Fibroblast of lung (primary cell): ENCODE measurements at regions not wholly inside any gene's neighbourhood (a gene's known extent, or its start where the extent isn't known, plus 50 kb on each side); places are given as distances from the start of the nearest gene placed in this dataset.
A peak's percentile ranks its signal among the peaks of the same experiment; 100 is the strongest.

ENCODE experiments used
- DNase-seq, 2 donors: peaks; one replicate each; pipeline versions ENCODE4 v3.0.0 to v3.0.0-alpha.2; 2010; ENCODE audit warnings: low read depth in 2 of 2
- H2AFZ ChIP-seq: 2 replicates; pipeline ENCODE4 v1.5.1; 2012; ENCODE audit warnings: low read length, control low read depth, inconsistent platforms
- H3K27ac ChIP-seq: 2 replicates; pipeline ENCODE4 v1.5.1; 2011; ENCODE audit warnings: low read length, control low read depth; ENCODE audit not compliant: insufficient read depth
- H3K27me3 ChIP-seq: 2 replicates; pipeline ENCODE4 v1.5.1; 2011; ENCODE audit warnings: mild to moderate bottlenecking, low read length; ENCODE audit not compliant: control insufficient read depth, insufficient read depth
- H3K36me3 ChIP-seq: 2 replicates; pipeline ENCODE4 v1.5.1; 2011; ENCODE audit warnings: low read length; ENCODE audit not compliant: control insufficient read depth, insufficient read depth
- H3K4me1 ChIP-seq: 2 replicates; pipeline ENCODE4 v1.5.1; 2011; ENCODE audit warnings: low read length; ENCODE audit not compliant: control insufficient read depth, insufficient read depth; ENCODE audit errors: extremely low read depth
- H3K4me2 ChIP-seq: 2 replicates; pipeline ENCODE4 v1.5.1; 2011; ENCODE audit warnings: low read length, control low read depth; ENCODE audit not compliant: insufficient read depth; ENCODE audit errors: extremely low read depth
- H3K4me3 ChIP-seq, 4 experiments: fragments of 200-600 bp in 1 of 4; sonication (generic) in 1 of 4; replicated peaks in 1 of 4; 2 replicates each; pipeline ENCODE4 v1.5.1; 2011 to 2016; ENCODE audit warnings: low read length in 4 of 4, low read depth in 3 of 4, mild to moderate bottlenecking in 3 of 4, control low read depth in 2 of 4, inconsistent platforms in 1 of 4, mixed read lengths in 1 of 4; ENCODE audit not compliant: insufficient read depth in 1 of 4; ENCODE audit errors: control extremely low read depth in 1 of 4
- H3K79me2 ChIP-seq: 2 replicates; pipeline ENCODE4 v1.5.1; 2012; ENCODE audit warnings: mild to moderate bottlenecking, low read length, inconsistent platforms; ENCODE audit not compliant: control insufficient read depth, insufficient read depth
- H3K9ac ChIP-seq: 2 replicates; pipeline ENCODE4 v1.5.1; 2011; ENCODE audit warnings: mild to moderate bottlenecking, low read length, control low read depth; ENCODE audit not compliant: insufficient read depth
- H3K9me3 ChIP-seq: 2 replicates; pipeline ENCODE4 v1.5.1; 2012; ENCODE audit warnings: low read depth, low read length; ENCODE audit not compliant: control insufficient read depth, insufficient read depth
- H4K20me1 ChIP-seq: 2 replicates; pipeline ENCODE4 v1.5.1; 2011; ENCODE audit warnings: low read length; ENCODE audit not compliant: control insufficient read depth, insufficient read depth; ENCODE audit errors: extremely low read depth
- EZH2 ChIP-seq: IDR thresholded peaks from 2 replicates; pipeline ENCODE4 v1.5.1; 2012; ENCODE audit warnings: low read length, control low read depth, mild to moderate bottlenecking; ENCODE audit errors: missing control alignments
- TF ChIP-seq, protein P1 (sequence below), 2 donors: IDR thresholded peaks in 1 of 2; conservative IDR thresholded peaks in 1 of 2; 1 replicate in 1 of 2; 2 replicates in 1 of 2; pipeline ENCODE4 v1.5.1; 2011 to 2012; ENCODE audit warnings: low read length in 2 of 2, control low read depth in 1 of 2, inconsistent platforms in 1 of 2, low read depth in 1 of 2, mild to moderate bottlenecking in 1 of 2

DNA sequence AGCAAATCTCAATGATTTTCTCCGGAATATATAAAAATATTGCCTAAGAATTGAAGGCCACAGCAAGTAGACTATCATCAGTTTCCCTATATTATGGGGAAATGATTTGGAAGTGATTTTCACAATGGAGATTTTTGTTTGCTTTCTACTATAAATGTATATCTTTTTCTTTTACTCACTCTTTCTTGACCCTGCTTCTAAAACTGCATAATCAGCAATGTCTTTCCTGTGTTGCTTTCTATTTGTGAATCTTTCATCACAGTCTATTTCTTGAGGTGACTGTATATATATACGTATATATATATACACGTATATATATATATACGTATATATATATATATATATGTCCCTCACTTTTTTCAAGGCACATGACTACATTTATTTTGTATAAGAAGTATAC, 622.6 kb downstream of the DTWD2 start:
- no peak for TF ChIP-seq EZH2
- TF ChIP-seq, protein P1, sequence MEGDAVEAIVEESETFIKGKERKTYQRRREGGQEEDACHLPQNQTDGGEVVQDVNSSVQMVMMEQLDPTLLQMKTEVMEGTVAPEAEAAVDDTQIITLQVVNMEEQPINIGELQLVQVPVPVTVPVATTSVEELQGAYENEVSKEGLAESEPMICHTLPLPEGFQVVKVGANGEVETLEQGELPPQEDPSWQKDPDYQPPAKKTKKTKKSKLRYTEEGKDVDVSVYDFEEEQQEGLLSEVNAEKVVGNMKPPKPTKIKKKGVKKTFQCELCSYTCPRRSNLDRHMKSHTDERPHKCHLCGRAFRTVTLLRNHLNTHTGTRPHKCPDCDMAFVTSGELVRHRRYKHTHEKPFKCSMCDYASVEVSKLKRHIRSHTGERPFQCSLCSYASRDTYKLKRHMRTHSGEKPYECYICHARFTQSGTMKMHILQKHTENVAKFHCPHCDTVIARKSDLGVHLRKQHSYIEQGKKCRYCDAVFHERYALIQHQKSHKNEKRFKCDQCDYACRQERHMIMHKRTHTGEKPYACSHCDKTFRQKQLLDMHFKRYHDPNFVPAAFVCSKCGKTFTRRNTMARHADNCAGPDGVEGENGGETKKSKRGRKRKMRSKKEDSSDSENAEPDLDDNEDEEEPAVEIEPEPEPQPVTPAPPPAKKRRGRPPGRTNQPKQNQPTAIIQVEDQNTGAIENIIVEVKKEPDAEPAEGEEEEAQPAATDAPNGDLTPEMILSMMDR (conservative IDR thresholded peaks at IDR 0.05 in 1 of 2, IDR thresholded peaks at IDR 0.05 in 1 of 2; ENCODE audit: low read depth in 1 of 2, low read length in 2 of 2) = no peak

DNA sequence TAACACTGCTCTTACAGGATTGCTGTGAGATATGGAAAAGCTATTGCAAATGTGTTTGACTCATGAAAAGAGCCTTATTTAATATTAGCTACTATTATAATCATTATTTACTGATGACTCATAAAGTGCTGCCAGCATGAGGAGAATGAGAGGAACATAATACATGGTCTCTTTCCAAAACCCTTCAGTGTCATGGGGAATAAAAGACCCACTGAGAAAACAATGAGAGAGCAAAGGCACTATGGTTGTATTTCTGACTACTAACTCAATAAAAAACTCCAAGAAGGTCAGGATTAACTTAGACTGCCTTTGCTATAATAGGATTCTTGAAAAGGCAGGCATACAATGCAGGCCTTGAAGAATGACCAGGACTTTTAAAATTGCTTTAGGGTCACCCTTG, 633.5 kb downstream of the DTWD2 start:
- peak in 1 of 2 donors; percentile 28 for DNase-seq
- no peak overlapping the region for H3K9ac ChIP-seq

More for the DNA sequence above, 622.6 kb downstream of the DTWD2 start:
- Histone ChIP-seq H3K36me3 (no peaks in the 10 kb centered on the region), H3K27ac (no peak overlapping the region), H3K9ac (no peak overlapping the region), H3K9me3 (no peaks in the 10 kb centered on the region), H3K4me2 (no peak overlapping the region), H3K4me1 (no peaks in the 10 kb centered on the region), H3K79me2 (no peaks in the 10 kb centered on the region), H2AFZ (no peak overlapping the region), H4K20me1 (no peaks in the 10 kb centered on the region), H3K27me3 (no peaks in the 10 kb centered on the region), H3K4me3 (no peak overlapping the region)
- DNase-seq = no peak

DNA sequence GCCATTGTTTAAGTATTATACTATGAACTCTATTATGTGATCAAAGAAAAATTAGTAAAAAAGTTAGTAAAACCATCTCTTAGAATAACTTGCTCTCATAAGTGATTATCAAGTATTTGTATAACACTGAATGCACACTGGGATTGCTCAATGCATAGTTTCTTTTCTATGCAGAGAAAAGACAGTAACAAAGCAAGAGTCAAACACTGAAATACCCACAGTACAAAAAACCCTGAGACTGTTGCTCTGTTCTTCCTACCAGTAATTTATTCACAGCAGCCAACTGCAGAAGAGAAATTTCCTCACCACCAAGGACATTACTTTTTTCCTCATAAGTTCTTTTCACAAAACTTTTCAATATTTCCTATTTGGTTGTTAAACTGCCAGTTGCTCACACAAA, 634.4 kb downstream of the DTWD2 start:
- H3K4me3 ChIP-seq = no peak overlapping the region
- H3K4me1 ChIP-seq = no peaks in the 10 kb centered on the region
- no peaks in the 10 kb centered on the region for H3K79me2 ChIP-seq
- DNase-seq = no peak
- no peak overlapping the region for H2AFZ ChIP-seq
- no peaks in the 10 kb centered on the region for H4K20me1 ChIP-seq
- no peaks in the 10 kb centered on the region for H3K9me3 ChIP-seq
- no peak overlapping the region for H3K27ac ChIP-seq
- no peaks in the 10 kb centered on the region for H3K36me3 ChIP-seq
- no peak overlapping the region for H3K4me2 ChIP-seq
- H3K27me3 ChIP-seq = no peaks in the 10 kb centered on the region
- H3K9ac ChIP-seq = no peak overlapping the region
- TF ChIP-seq, protein P1 (conservative IDR thresholded peaks at IDR 0.05 in 1 of 2, IDR thresholded peaks at IDR 0.05 in 1 of 2; ENCODE audit: low read depth in 1 of 2, low read length in 2 of 2) = no peak
- no peak for TF ChIP-seq EZH2

More for the DNA sequence above, 633.5 kb downstream of the DTWD2 start:
- Histone ChIP-seq H3K4me3 (no peak overlapping the region), H3K4me2 (no peak overlapping the region), H3K79me2 (no peaks in the 10 kb centered on the region), H3K36me3 (no peaks in the 10 kb centered on the region), H3K27me3 (no peaks in the 10 kb centered on the region), H3K9me3 (no peaks in the 10 kb centered on the region), H4K20me1 (no peaks in the 10 kb centered on the region), H2AFZ (no peak overlapping the region), H3K4me1 (no peaks in the 10 kb centered on the region), H3K27ac (no peak overlapping the region)
- TF ChIP-seq EZH2 = no peak
- TF ChIP-seq, protein P1 (conservative IDR thresholded peaks at IDR 0.05 in 1 of 2, IDR thresholded peaks at IDR 0.05 in 1 of 2; ENCODE audit: low read depth in 1 of 2, low read length in 2 of 2) = no peak
